GM12874 (cell line): ENCODE measurements at regions not wholly inside any gene's neighbourhood (a gene's known extent, or its start where the extent isn't known, plus 50 kb on each side); places are given as distances from the start of the nearest gene placed in this dataset.

Experiments used
- TF ChIP-seq, protein P1 (sequence below): IDR thresholded peaks from 2 replicates; pipeline ENCODE4 v1.5.1; 2011; ENCODE audit warnings: low read depth, mild to moderate bottlenecking, control low read depth, low read length, moderate library complexity; ENCODE audit not compliant: insufficient read depth

DNA sequence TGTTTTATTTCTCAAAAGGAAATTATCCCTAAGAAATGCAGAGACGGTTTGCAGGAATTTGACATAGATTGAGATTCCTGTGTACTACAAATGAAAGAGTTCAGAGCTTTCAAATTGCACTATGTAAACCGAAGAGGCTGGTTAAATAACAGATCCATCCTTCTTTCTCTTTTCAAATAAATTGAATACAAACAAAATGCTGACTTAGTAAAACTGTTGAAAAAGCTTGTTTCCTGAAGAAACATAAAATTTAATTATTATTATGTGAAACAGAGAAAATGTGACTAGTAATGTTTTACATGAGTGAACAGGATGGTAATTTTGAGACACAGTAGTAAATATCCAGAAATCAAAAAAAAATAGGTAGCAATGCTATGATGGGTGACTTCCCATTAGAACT is 441.2 kb downstream of the LRRIQ3 start:
- TF ChIP-seq, protein P1, sequence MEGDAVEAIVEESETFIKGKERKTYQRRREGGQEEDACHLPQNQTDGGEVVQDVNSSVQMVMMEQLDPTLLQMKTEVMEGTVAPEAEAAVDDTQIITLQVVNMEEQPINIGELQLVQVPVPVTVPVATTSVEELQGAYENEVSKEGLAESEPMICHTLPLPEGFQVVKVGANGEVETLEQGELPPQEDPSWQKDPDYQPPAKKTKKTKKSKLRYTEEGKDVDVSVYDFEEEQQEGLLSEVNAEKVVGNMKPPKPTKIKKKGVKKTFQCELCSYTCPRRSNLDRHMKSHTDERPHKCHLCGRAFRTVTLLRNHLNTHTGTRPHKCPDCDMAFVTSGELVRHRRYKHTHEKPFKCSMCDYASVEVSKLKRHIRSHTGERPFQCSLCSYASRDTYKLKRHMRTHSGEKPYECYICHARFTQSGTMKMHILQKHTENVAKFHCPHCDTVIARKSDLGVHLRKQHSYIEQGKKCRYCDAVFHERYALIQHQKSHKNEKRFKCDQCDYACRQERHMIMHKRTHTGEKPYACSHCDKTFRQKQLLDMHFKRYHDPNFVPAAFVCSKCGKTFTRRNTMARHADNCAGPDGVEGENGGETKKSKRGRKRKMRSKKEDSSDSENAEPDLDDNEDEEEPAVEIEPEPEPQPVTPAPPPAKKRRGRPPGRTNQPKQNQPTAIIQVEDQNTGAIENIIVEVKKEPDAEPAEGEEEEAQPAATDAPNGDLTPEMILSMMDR, result no peak

DNA sequence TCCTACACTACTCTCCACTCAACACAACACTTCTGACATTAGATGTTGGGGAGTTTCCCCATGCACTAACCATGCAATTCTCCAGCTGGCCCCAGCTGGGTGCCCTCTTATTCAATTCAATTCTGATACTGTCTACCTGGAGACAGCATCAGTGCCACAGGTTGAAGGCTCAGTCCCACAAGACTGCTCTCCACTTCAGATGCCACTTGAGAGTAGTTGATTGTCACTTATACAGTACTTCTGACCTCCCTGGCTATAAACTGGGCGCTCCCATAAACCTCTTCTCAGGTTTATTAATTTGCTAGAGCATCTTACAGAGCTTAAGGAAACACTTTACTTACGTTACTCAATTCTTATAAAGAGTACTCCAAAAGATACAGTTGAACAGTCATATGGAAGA is 442.3 kb downstream of the LRRIQ3 start:
- TF ChIP-seq, protein P1, result no peak

DNA sequence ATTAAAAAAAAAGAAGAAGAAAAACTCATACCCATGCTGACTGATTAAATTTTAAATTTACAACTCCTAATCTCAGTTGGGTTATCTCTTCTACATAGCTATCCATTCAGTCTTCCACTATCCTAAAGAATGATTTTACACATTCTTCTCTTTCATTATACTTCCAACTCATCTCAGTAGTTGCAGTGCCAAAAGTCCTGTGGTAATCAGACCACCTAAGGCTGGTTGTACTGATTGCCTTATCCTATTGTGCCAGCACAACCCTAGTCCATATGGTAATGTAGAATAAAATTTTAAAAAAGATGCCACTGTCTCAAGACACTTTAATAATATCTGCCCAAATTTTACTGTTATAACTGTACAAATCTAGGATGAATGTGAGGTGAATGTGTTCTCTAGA is 448.0 kb downstream of the LRRIQ3 start:
- TF ChIP-seq, protein P1, result no peak

DNA sequence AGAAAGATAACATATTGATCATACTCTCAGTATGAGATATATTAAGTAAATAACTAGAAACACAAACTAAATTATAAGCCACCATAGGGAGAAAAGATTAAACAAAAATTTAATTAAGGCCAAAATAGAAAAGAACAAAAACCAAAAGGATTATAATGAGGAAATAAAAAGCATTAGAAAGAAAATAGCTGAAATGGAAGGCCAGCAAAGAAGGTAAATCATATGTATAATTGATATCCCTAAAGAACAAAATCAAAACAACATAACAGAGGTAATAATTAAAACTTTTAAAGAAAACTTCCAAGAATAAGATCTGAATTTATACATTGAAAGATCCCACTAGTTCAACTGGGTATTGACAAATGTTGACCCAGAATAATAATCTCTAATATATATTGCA is 453.0 kb downstream of the LRRIQ3 start:
- TF ChIP-seq, protein P1, result no peak

DNA sequence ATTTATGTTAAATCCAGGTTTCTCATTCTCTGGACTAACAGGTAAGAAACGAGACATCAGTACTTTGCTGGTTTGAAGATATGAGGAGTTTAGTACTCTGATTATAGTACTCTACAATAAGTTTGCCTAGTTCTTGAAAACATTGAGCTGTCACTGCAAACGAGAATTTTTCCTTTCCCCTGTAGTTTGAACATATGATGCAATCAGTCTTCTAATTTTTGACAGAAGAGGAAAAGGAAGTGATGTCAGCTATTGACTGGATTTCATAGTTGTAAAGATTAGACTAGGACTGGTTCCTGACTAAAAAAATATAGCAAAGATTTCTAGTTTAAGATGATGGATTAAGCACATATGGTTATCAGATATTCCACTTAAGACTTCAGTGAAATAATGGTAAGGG is 461.9 kb downstream of the LRRIQ3 start:
- TF ChIP-seq, protein P1, result no peak

DNA sequence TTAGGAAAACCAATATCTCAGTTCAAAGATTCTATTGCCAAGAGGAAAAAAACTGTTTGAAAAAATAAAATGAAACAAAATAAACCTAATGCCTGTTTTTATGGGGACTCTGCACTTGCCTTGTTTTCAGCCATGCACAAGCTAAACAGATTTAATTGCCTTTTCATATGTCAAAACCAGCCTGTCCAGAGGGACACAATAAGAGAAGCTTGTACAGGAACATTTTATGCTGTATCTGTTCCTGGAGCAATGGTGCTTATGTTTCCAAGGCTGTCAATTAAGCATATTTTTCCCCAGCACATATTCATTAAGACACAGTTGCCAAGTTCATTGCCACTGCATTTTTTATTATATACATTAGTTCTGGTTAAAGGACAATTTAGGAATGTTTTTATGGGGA is 470.9 kb downstream of the LRRIQ3 start:
- TF ChIP-seq, protein P1, result no peak

DNA sequence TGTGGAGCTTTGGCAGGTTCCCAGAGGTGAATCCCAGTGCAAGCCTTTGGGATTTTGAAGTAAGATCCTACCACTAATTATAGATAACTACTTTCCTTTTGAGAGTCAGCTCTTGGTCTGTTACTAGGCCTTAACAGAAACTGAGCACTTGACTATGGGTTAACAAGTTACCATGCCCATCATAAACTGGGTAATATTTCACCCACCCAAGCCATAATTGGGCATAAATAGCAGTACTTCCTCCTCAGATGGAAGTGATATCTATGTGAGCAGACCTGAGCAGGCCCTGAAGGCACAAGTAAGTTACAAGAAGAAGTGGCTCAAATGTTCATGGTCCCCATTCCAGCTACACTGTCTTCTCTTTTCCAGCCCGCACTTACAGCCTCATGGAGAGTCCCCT is 475.9 kb downstream of the LRRIQ3 start:
- TF ChIP-seq, protein P1, result no peak

DNA sequence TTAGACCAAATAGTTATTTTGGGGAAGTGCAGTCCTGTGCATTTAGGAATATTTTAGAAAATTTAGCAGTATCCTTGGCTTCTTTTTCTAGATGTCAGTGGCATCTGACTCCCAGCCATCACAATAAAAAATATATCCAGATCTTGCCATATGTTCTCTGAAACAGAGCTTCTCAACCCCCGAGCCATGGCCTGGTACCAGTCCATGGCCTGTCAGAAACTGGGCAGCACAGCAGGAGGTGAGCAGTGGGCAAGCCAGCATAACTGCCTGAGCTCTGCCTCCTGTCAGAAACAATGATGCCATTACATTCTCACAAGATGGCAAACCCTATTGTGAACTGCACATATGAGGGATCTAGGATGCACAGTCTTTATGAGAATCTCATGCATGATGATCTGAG is 480.0 kb downstream of the LRRIQ3 start:
- TF ChIP-seq, protein P1, result no peak
